D341Med (cell line): ENCODE measurements at regions not wholly inside any gene's neighbourhood (a gene's known extent, or its start where the extent isn't known, plus 50 kb on each side); places are given as distances from the start of the nearest gene placed in this dataset.

Experiments
- DNase-seq: peaks from one replicate; pipeline ENCODE4 v3.0.0; 2012; ENCODE audit warnings: low spot score

- no peak for DNase-seq
These were observed 60.9 kb upstream of the NT5C1B start for GRCh38 chr2:18650221-18650620.

GRCh38 chr2:18649502-18650135 lies 60.2 kb upstream of the NT5C1B start:
- DNase-seq: no peak

DNA sequence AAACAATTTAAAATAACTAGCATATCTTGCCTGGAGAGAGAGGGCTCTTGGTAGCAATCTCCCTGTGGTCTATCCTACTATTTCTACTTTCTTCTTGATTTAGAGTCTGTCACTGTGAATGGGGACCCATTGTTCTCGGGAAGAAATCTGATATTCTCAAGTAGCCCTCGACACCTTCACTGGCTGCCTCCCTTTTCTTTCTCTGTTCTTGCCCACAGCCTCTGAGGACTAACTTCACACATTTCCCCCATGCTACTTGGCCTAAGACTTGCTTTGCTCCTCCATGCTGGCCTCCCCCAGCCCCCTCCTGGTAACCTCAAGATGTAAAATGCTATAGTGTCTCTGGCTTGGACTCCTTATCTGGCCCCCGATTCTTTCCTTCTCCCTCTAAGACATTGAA lies 58.8 kb upstream of the NT5C1B start:
- DNase-seq: no peak

DNA sequence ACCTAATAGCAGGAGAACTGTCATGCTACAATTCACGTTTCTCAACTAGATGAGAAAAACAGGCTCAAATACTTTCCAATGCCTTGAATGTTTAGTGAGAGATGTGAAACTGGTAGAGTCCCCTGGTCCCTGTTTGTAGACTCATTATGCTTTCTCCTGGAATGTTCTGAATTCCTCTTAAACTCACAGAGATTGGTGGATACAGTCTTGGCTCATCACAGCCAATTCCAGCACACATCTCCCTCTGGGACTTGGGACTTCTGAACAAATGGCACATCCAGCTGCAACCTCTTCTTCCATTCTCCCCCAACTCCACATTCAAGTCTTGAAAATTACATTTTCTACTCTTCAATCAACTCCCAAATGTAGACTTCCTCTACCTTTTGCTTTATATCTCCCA lies 58.4 kb upstream of the NT5C1B start:
- no peak for DNase-seq

DNA sequence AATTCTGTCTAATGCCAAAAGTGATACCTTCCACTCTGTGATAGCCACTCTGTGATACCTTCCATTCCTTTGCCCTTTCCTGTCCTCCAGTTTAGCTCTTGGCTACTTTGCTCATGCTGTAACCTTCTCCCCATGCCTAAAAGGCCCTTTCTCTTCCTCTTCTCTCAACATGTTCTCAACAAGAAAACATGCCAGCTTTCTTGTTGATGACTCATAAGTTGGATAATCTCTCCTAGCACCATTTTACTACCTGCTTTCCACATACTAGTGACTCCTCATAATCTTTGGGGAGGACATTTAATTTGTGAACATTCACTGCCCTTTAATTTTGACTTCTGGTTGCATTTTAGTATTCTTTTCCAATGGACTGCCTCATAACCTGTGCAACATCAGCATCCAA lies 55.9 kb upstream of the NT5C1B start:
- DNase-seq: no peak

DNA sequence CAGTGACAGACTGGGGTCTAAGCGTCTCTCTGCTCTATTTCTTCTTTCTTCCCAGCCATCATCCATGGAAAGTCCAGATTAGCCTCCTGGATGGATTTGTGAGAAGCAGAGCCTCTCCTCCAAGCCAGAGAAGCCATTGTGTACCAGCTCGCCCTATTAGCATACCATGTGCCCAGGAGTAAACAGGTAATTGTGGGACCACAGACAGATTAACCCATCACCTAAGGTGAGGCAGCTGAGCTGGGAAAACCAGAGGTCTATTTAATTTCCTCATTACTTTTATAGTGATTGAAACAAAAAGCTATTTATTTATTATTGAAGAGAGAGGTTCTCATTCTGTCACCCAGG lies 54.7 kb upstream of the NT5C1B start:
- DNase-seq: no peak

- no peak for DNase-seq
These were observed 54.2 kb upstream of the NT5C1B start for GRCh38 chr2:18643326-18644114.

- no peak for DNase-seq
These were observed 52.5 kb upstream of the NT5C1B start for GRCh38 chr2:18641823-18642222.

DNA sequence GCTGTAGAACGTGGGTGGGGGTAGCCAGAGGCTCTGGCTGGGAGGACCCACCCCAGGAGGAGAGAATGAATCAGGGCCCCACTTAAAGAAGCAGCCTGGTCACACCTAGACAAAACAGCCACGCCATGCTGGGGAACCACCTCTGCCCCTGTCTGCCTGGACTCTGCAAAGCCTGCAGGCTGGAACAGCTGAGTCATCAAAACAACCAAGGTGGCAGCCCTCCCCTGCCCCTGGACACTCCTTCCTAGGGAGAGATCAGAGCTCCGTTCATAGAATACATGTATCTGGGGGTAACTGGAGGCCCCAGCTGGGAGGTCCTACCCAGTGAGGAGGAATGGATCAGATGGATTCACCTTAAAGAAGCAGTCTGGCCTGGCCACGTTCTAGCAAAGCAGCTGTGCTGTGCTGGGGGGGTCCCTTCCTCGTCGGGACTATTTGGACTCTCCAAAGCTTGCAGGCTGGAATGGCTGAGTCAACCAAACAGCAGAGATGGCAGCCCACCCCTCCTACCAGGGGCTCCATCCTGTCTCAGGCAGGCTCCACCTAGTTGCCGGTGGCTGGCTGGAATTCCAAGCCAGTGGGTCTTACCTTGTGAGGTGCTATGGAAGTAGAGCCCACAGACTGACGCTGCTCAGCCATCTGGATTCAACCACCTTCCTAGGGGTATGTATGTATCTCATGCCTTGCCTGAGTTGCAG lies 50.5 kb upstream of the NT5C1B start:
- DNase-seq: no peak
